SIG-M5 (cell line): ENCODE measurements at regions not wholly inside any gene's neighbourhood (a gene's known extent, or its start where the extent isn't known, plus 50 kb on each side); places are given as distances from the start of the nearest gene placed in this dataset.

ENCODE experiments used
- DNase-seq: peaks from one replicate; lab custom pipeline; 2025; lab: John Stamatoyannopoulos, UW

DNA sequence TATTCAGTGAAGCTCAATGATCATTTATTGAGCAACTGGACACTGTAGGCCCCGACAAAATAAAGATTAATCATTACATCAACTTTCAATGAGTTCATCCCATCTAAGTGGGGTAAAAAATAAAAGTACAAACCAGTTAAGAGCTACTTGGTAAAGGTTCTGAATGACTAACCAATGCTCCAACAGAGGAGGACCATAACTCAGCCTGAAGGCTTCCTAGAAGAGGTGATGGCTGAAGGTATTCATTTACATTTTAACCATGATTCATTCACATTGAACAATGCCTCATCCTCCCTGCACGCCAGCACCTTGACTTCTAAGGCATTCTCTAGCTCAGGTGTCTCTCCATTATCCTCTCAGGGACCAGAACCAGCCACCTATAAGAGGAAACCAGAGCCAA is 201.4 kb downstream of the ZNF462 start:
- DNase-seq: no peak

DNA sequence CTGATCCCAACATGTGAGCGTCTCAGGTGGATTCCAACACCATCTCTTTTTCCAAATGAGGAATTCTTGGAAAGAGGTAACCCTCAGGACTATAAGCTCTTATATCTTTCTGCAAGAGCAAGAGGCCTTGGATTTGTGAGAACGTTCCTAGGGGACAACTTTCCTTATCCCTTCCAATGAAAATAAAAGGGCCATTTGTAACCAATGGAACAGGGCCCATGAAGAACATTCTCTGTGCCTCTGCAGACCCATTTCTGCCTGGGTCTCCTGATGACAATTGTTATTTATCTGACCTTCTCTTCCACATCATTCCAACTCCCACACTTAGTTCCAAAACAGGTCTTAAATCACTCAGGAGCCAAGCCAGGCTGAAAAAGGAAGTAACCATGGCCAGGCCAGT is 202.6 kb downstream of the ZNF462 start:
- DNase-seq: no peak

DNA sequence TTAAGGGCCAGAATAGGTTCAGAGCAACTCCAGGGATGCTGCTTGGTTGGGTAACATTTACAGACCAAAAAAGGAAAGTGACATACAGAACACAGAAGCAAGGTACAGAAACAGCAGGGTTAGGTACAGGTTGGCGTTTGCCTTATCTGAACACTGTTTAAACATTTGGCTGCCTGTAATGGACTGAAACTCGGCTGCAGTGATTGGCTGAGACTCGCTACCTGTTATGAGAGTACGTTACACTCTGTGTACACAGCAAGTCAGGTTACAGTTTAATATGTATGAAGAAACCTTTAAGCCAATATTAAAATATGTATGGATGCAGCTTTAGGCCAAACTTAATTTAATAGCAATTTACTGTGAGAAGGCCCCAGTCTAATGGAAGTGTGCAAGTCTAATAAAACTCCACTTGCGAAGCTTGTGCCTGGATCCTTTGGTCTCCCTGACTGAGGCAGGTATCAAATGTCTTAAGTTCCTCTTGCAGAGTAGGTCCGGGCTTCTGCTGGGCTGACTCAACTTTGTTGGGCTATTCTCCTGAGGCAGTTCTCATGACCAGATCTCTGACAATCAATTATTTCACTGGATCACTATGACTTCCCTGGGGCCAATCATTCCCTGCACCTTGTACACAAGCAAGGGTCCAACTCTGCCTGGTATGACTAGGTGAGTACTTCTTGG is 204.9 kb downstream of the ZNF462 start:
- DNase-seq: no peak

DNA sequence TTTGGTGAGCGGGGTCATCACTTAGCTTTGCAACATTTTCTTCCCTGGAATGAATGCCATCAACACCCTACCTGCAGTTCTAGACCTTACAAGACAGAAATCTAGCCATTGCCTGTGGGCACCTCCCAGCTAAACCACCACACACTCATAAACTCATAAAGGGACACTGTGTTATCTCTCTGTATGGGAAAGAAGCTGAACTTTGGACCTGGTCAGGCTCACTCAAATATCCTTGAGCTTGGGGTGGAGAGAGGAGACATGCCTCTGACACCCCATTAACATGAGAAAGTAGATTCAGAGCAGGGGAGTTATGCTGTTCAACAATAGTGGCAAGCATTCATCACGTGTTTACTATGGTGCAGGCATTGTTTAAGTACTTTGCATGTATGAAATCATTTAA is 205.6 kb downstream of the ZNF462 start:
- DNase-seq: no peak

DNA sequence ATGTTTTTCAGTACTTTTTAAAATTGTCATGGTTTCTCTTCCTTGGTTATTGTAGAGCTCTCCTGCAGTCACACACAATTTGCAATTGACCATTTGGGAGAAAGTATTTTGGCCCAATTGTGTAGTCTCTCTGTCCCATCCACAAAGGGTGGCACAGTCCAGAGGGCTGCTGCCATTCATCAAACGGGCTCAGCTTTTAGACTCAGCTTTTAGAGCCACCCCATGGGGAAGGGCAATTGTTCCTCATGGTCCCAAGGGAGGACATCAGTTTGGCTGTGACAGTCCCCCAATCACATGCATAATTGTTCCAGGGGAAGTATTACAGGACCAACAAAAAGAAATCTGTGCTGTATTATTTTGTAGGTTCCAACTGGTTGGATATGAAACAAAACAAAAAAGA is 207.6 kb downstream of the ZNF462 start:
- no peak for DNase-seq

DNA sequence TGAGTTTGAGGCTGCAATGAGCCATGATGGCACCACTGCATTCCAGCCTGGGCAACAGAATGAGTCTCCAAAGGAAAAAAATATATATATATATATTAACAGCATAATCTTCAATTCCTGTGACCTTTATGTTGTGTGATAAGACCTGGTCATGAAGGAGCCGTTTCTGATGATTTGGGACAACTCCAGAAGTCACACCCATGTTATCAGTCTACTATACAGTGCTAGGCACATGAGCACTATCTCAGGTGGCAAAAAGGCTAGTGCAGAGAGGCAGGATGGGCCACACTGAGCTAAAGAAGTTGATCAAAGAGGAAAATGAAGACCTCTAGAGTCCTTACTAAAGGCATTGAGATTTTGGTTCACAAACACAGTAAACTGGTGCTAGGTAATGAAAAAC is 205.0 kb upstream of the RAD23B start:
- DNase-seq: no peak

DNA sequence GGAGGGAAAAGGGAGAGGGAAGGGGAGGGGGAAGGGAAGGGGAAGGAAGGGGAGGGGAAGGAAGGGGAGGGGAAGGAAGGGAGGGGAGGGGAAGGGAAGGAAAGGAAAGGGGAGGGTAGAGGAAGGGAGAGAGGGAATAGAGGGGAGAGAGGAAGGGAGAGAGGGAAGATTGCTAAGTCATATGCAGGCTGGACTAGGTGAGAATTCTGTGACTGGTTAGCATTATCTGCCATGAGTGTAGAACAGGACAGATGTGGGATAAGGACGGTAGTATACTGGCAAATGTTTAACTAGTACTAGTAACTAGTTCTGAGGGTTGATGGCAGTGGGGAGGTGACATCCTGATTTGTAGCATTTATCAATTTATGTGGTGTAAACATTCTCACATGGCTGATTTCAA is 203.5 kb upstream of the RAD23B start:
- DNase-seq: no peak

DNA sequence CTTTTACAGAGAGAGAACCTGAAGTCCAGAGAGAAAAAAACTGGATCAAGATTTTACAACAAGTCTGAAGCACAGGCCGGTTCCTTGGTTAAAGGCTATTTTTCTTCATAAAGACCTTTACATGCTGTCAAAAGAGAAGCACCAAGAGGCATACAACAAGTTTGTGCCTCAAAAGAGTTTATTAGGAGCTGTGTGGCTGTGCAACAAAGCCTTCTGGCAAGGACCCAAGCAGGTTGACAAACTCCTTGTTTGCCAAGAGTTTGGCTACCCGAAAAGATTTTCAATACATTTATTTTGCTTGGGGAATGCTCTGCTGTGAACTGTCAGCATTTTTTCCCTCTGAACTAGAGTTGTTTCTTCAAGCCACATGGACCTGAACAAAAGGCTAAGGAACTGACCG is 202.9 kb upstream of the RAD23B start:
- DNase-seq: no peak

DNA sequence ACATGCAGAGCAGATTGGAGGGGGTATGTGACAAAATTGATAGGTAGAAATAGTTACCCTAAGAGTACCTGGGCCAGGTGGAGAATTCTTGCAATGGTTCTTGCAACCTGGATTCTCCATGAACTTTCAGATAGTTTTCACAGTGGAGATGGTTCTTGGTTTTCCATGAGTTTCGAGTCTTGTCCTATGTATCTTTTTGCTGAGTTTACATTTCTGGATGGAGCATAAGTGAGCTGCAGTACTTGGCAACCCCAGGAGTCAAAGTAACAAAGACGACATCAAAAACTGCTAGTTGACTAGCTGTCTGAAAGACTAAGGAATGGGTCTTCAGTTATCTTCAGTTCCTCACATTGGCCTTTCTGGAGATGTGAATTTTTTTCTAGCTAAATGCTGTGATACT is 196.6 kb upstream of the RAD23B start:
- no peak for DNase-seq

DNA sequence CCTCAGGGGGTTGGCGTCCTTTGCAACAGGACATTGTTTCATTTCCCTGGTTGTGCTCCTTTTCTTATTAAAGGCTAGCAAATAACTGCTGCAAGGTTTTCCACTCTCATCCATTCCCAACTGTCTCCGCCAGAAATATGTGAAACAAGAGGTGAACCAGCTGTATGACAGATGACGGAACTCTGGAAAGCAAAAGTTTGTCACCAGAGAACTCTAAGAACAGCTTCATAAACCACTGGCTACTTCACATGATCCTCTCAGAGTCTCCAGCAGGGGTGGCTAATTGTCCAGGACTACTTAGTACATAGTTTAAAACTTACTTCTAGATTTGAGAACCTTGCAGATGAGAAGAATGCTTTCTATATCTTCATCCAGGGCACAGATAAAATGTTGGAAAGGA is 195.9 kb upstream of the RAD23B start:
- no peak for DNase-seq

DNA sequence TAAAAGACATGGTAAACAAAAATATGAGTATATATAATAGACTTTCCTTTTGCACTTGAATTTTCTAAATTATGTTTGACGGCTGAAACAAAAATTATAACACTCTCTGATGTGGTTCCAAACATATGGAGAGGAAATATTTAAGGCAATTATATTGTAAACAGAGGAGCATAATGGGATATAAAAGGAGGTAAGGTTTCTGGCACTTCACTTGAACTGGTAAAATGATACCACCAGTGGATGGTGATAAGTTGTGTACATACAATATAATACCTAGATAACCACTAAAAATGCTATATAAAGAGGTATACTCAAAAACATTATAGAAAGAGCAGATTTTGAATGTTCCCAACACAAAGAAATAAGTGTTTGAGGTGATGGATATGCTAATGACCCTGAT is 192.9 kb upstream of the RAD23B start:
- no peak for DNase-seq

DNA sequence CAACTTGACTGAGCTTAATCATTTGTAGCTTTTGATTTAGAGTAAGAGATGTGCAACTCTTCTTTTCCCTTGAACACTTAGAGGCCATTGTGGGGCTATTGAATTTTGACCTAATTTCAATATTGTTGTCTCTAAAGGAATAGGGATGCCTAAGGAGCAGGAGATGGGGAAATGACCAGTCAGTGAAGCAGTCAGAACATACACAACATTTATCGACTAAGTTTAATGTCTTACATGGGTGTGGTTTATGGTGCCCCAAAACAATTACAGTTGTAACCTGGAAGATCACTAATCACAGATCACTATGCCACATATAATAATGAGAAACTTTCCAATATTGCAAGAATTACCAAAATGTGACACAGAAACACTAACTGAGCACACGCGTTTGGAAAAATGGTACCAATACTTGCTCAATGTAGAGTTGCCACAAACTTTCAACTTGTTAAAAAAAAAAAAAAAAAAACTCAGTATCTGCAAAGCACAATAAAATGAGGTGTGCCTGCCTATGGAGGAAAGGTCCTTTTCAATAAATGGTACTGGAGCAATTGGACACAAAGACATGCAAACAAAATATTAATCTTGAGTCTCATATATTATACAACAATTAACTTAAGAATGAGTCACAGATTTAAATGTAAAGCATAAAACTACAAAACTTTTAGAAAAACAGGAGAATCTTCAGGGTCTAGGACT is 189.6 kb upstream of the RAD23B start:
- DNase-seq: no peak

DNA sequence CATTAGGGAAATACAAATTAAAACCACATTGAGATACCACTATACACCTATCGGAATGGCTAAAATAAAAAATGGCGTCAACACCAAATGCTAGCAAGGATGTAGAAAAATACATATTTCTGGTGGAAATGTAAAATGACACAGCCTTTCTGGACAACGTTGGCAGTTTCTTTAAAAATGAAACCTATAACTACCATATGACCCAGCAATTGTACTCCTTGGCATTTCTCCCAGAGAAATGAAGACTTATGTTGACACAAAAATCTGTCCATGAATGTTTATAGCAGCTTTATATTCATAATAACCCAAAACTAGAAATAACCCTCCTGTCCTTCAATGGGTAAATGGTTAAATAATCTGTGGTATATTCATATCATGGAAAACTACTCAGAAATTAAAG is 188.7 kb upstream of the RAD23B start:
- DNase-seq: no peak

DNA sequence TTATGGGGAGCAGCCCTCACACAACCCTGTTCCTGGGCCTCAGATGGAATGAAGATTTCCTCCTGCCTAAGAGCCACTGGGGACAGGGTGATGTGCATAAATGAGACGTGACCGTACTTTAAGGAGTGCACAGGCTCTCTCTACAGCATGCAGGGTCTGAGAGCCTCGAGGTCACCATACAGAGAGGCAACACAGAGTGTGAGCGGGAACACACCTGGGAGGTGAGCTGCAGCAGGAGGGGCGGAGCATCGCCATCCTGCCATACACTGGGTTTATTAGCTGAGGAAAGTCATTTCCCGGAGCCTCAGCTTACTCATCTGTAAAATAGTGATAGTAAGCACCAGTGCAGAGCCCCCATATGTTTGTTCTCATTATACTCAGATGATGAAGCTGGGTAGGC is 182.5 kb upstream of the RAD23B start:
- DNase-seq: no peak

DNA sequence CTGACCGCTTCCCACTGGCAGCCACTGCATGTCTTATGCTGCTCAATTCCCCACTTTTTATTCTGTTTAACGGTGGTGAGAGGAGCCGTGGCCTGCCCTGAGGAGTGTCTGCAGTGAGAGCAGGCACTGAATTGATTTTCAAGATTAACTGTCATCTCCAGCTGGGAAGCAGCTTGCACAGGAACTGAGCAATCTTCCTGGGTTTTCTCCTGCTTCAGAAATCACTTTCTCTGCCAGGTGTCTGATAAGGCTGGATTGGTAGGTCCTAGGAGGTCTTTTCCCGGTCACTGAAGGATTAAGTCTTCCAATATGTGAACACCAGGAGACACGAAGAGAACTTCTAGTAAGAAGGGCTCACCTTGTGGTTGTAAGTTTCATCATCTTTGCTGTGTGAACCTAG is 181.1 kb upstream of the RAD23B start:
- no peak for DNase-seq

DNA sequence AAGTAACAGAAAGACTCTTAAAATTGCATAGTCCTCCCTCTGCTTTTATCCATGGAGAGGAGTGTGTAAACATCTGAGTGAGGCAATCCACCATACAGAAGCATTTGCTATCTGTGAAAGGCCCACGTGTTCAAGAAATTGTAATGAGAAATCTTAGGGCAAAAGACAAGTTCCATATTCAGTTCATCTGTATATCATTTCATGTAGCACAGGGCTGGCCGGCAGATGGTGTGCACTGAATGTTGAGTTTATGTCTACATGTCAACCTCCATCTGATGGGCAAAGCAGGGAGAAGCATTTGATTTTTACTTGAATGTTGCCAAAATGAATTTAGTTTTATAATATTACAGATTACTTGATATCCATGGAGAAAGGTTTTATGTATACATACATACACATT is 179.5 kb upstream of the RAD23B start:
- no peak for DNase-seq

DNA sequence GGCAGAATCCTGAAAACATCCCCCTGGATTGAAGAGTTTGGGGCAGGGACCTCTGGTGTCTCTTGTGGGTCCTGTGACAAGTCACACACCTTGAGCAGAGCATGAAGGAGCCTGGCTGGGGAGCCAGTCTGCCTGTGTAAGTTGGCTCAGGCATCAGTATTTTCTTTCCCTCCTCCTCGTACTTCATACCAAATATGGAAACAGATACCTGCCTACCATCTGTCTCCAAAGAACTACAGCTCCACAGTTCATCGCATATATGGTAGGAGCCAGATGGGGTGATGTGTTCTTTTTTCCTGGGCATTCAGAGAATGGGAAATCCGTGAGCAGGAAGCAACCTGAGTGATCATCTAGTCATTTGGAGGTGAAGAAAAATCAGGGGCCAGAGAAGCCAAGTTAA is 177.3 kb upstream of the RAD23B start:
- no peak for DNase-seq

DNA sequence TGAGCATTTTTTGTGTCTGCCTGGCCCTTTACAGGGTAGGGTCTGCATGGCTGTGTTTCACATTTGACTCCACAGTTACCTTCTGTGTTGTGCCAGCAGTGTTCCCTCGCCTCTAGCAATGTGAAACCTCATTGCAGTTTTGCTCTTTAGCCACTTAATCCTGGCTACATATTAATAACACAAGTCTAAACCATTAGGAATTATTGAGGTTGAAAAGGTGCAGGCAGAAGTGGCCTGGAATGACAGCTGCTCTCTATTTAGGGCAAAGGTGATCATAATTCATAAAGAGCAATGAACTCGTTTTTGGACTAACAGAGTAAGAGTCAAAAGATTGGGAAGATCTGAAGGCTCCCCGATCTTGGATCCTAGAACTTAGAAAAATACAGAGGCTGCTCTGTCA is 176.7 kb upstream of the RAD23B start:
- DNase-seq: no peak

DNA sequence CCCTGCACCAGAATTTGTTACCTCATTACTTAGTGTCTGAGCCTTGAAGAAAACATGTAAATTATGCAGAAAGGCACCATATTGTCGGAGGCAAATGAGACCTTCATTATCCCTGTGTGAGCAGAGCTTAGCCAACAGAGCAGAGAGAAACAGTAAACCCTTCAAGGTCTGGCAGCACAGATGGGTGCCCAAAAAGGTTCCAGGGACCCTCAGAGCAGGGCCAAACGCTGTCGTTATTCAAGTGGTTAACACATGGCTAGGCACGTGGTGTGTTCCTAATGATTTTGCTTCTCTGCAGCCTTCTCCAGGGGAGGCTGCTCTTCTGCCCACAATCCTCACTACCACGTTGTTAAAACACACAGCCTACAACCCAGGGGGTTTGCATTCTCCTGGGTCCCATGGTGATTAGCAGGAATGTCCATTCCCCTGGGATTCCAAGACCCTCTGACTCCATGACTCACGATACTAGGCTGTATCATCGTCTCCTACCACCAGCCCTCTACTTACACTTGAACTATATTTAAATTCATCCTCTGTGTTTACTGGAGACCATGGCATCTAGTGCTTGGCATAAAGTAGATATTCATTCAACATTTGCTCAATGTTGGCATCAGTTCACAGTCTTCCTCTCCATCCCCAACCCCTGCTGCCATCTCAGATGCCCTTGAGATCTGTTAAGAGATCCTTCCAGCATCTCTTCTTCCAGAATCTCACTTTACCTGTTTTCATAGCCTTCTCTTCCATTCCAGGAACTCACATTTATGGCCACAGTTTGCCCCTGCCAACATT is 174.5 kb upstream of the RAD23B start:
- no peak for DNase-seq

DNA sequence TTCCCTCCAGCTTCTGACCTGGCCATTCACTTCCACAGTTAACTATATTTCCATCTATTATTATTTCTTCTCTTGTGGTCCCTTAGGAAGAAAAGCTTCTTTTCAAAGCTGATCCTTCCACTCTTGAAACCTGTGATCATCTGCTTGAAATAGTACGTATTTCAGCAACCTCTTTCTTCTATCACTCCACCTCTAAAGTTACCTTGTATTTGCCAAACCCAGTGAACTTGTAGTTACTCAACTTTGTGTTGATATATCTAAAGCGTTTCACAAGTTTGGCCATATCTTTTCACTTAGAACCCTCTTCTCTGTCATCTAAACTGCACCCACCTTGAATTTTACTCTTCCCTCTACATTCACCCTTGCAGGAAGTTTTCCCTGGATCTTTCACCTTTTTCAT is 173.8 kb upstream of the RAD23B start:
- DNase-seq: no peak

DNA sequence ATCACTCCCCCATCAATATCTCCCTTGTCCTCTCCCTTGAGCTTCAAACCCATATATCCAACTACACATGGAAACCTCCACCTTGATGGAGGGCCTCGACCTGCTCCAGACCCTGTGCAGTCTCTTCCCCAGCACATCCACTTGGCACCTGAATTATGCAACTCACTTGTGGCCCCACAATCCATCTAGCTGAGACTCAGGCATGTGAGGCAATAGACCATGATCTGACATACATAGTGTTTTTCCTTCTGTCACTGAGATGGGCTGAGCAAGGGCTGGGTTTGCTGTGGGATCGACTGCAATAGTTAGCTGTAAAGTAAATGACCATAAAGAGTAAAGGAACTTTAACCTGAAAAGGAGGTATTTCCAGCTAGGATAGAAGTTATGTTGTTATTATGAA is 172.9 kb upstream of the RAD23B start:
- DNase-seq: no peak

DNA sequence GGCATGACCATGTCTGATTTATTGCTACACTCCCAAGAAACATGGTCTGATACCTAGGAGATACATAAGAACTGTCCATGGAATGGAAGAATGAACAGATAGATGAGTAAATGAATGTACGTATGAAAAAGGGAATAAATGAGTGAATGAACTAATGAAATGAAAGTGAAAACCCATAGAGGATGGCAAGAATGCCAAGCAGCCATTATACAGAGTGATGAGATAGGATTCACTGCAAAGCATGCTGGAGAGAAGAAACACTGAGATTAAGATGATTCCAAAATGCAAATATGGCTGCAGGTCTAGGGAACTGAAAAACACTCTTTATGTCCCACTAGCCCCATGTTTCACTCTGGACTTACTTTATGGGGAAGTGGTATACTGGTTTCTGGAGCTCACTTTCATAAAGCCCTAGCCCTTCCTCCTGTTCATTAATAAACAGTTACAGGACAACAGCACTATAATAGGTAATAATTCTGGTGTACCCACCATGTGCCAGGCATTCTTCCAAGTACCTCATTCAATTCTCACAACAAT is 170.3 kb upstream of the RAD23B start:
- no peak for DNase-seq
